ENCODE measurements at regions not wholly inside any gene's neighbourhood (a gene's known extent, or its start where the extent isn't known, plus 50 kb on each side); places are given as distances from the start of the nearest gene placed in this dataset.
"Not testable (repeated sequence)": the region's sequence is repeated elsewhere in the genome, so short reads cannot be mapped to it uniquely, and the experiment has no call there.

GRCh38 chr1:197850918-197851317 is 51.5 kb upstream of the C1orf53 start:
- DNase-seq (ENCODE audit: low read depth, low spot score) = no peak

- no peak for DNase-seq (ENCODE audit: low read depth, low spot score)
Measured at GRCh38 chr1:197850042-197850441, 52.4 kb upstream of the C1orf53 start.

GRCh38 chr1:197848350-197848749 is 54.1 kb upstream of the C1orf53 start:
- no peak for DNase-seq (ENCODE audit: low read depth, low spot score)

GRCh38 chr1:197845886-197846285 is 56.5 kb upstream of the C1orf53 start:
- no peak for DNase-seq (ENCODE audit: low read depth, low spot score)

GRCh38 chr1:197844651-197845050 is 57.8 kb upstream of the C1orf53 start:
- no peak for DNase-seq (ENCODE audit: low read depth, low spot score)

- no peak for DNase-seq (ENCODE audit: low read depth, low spot score)
Measured at GRCh38 chr1:197843401-197843800, 59.0 kb upstream of the C1orf53 start.

GRCh38 chr1:197842646-197843045 is 59.8 kb upstream of the C1orf53 start:
- no peak for DNase-seq (ENCODE audit: low read depth, low spot score)

GRCh38 chr1:197841883-197842553 is 60.4 kb upstream of the C1orf53 start:
- no peak for DNase-seq (ENCODE audit: low read depth, low spot score)

GRCh38 chr1:197841158-197841557 is 61.3 kb upstream of the C1orf53 start:
- DNase-seq (ENCODE audit: low read depth, low spot score) = no peak

GRCh38 chr1:197839786-197840185 is 62.6 kb upstream of the C1orf53 start:
- not testable (repeated sequence) for DNase-seq (ENCODE audit: low read depth, low spot score)

GRCh38 chr1:197838836-197839235 is 63.6 kb upstream of the DENND1B start:
- peak; percentile 56 for DNase-seq (ENCODE audit: low read depth, low spot score)

- DNase-seq (ENCODE audit: low read depth, low spot score) = no peak
Measured at GRCh38 chr1:197837911-197838310, 62.6 kb upstream of the DENND1B start.

GRCh38 chr1:197836356-197836755 is 61.1 kb upstream of the DENND1B start:
- not testable (repeated sequence) for DNase-seq (ENCODE audit: low read depth, low spot score)

- not testable (repeated sequence) for DNase-seq (ENCODE audit: low read depth, low spot score)
Measured at GRCh38 chr1:197829011-197829410, 53.7 kb upstream of the DENND1B start.

GRCh38 chr1:197825541-197825940 is 50.3 kb upstream of the DENND1B start:
- DNase-seq (ENCODE audit: low read depth, low spot score) = no peak

Measured in pulmonary artery endothelial cell (primary cell).